Esophagus muscularis mucosa (tissue), 4 donors: ENCODE measurements at regions not wholly inside any gene's neighbourhood (a gene's known extent, or its start where the extent isn't known, plus 50 kb on each side); places are given as distances from the start of the nearest gene placed in this dataset.

Experiments used
- DNase-seq: peaks from one replicate; pipeline ENCODE4 v3.0.0-alpha.2; 2017; ENCODE audit errors: extremely low spot score
- H3K27ac ChIP-seq, 4 donors: fragments of 200-600 bp; sonication (generic); replicated peaks in 1 of 4; 1 replicate in 3 of 4; 2 replicates in 1 of 4; pipeline ENCODE4 v1.5.1; 2016 to 2019; ENCODE audit warnings: mild to moderate bottlenecking in 1 of 4
- H3K27me3 ChIP-seq, 4 donors: fragments of 200-600 bp; sonication (generic); one replicate each; pipeline versions ENCODE4 v1.5.1 to v1.6.0; 2016 to 2019
- H3K36me3 ChIP-seq, 4 donors: fragments of 200-600 bp; sonication (generic); one replicate each; pipeline ENCODE4 v1.5.1; 2016 to 2019
- H3K4me1 ChIP-seq, 4 donors: fragments of 200-600 bp; sonication (generic); one replicate each; pipeline ENCODE4 v1.5.1; 2016 to 2019
- H3K4me3 ChIP-seq, 4 donors: fragments of 200-600 bp; sonication (generic); 1 replicate in 2 of 4; 2 replicates in 2 of 4; pipeline ENCODE4 v1.5.1; 2016 to 2019; ENCODE audit warnings: mild to moderate bottlenecking in 4 of 4, moderate library complexity in 1 of 4
- H3K9me3 ChIP-seq, 4 donors: fragments of 200-600 bp; sonication (generic); 1 replicate in 3 of 4; 2 replicates in 1 of 4; pipeline ENCODE4 v1.5.1; 2016 to 2019
- EP300 ChIP-seq: sonication (generic); formaldehyde crosslinking; IDR thresholded peaks from one replicate; pipeline ENCODE4 v1.6.1; 2017; ENCODE audit warnings: antibody characterized with exemption
- POLR2A ChIP-seq: fragments of 450-650 bp; IDR thresholded peaks from one replicate; pipeline ENCODE4 v1.6.1; 2017; ENCODE audit warnings: antibody characterized with exemption, moderate library complexity, mild to moderate bottlenecking, low read depth
- POLR2AphosphoS5 ChIP-seq, 2 donors: sonication (generic); formaldehyde crosslinking; IDR thresholded peaks; one replicate each; pipeline ENCODE4 v1.6.1; 2017; ENCODE audit warnings: antibody characterized with exemption in 2 of 2
- WGBS: methylation state at CpG from one replicate; pipeline ENCODE4 v1.1.5; 2018; 5-methylcytosine and 5-hydroxymethylcytosine counted together
- intact Hi-C: fragments of 100-400 bp; cut with DNase I; formaldehyde crosslinking; loops from one replicate; pipeline ENCODE4 v1.15.1; 2023
- TF ChIP-seq, protein P1 (sequence below), 3 experiments: fragments of 200-600 bp in 2 of 3; fragments of 450-650 bp in 1 of 3; sonication (generic) in 2 of 3; IDR thresholded peaks; one replicate each; pipeline ENCODE4 v1.5.1; 2017 to 2019; ENCODE audit warnings: antibody characterized with exemption in 3 of 3, mild to moderate bottlenecking in 2 of 3, moderate library complexity in 1 of 3

DNA sequence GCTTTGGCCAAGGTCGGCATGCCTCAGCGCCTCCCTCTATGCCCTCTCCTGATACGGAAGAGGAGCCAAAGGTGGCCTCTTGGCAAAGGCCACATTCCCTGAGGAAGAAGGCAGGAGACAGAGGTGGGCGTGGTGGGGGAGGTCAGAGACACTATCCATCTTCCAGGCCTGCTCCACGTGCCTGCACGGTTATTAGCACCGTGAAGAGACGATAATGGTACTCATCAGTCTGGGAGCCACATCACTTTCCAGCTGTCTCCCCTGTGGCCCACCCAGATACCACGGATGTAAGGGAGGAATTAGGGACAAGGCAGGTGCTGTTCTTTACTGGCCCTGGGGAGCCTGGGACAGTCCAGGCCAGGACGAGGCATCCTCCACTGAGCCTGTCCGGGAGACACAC, 354.3 kb downstream of the MN1 start:
- H3K27ac ChIP-seq, result no peak overlapping the region
- H3K9me3 ChIP-seq, result peaks cover 0 to 7% (median 0%) of the 10 kb centered on the region in 4 donors
- no peak for DNase-seq
- WGBS, result 80% methylated on average over 11 of the region's 11 CpGs
- peaks cover 0 to 7% (median 0%) of the 10 kb centered on the region in 4 donors for H3K4me1 ChIP-seq
- H3K4me3 ChIP-seq, result no peak overlapping the region
- no peaks in the 10 kb centered on the region for H3K36me3 ChIP-seq
- TF ChIP-seq, protein P1, sequence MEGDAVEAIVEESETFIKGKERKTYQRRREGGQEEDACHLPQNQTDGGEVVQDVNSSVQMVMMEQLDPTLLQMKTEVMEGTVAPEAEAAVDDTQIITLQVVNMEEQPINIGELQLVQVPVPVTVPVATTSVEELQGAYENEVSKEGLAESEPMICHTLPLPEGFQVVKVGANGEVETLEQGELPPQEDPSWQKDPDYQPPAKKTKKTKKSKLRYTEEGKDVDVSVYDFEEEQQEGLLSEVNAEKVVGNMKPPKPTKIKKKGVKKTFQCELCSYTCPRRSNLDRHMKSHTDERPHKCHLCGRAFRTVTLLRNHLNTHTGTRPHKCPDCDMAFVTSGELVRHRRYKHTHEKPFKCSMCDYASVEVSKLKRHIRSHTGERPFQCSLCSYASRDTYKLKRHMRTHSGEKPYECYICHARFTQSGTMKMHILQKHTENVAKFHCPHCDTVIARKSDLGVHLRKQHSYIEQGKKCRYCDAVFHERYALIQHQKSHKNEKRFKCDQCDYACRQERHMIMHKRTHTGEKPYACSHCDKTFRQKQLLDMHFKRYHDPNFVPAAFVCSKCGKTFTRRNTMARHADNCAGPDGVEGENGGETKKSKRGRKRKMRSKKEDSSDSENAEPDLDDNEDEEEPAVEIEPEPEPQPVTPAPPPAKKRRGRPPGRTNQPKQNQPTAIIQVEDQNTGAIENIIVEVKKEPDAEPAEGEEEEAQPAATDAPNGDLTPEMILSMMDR (IDR thresholded peaks at IDR 0.05), result no peak
- TF ChIP-seq POLR2A (no peak), EP300 (no peak), POLR2AphosphoS5 (IDR thresholded peaks at IDR 0.05) (no peak)
- intact Hi-C loops, result no loop called here
- no peaks in the 10 kb centered on the region for H3K27me3 ChIP-seq

DNA sequence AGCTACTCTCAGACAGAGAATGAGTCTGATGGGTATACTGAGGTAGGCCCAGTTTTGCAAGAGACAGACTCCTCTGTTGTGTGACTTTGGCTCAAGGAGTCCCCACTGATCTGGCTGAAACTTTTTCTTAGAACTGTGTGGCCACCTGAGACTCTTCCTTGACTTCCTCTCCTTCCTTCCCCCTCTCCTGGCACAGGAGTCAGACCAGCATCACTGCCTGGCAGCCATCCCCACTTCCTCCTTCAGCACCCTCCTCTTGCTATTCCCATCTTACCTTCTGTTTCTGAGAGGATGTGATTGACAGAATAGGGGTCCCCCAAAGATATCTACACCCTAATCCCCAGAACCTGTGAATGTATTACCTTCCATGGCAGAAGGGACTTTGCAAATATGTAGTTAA, 351.1 kb downstream of the MN1 start:
- Histone ChIP-seq H3K9me3 (peaks cover 0 to 7% (median 0%) of the 10 kb centered on the region in 4 donors), H3K27ac (no peak overlapping the region), H3K4me3 (no peak overlapping the region), H3K4me1 (no peaks in the 10 kb centered on the region), H3K27me3 (no peaks in the 10 kb centered on the region), H3K36me3 (no peaks in the 10 kb centered on the region)
- intact Hi-C loops, result no loop called here
- TF ChIP-seq, protein P1 (IDR thresholded peaks at IDR 0.05), result no peak
- TF ChIP-seq POLR2A (no peak), POLR2AphosphoS5 (IDR thresholded peaks at IDR 0.05) (no peak), EP300 (no peak)
- no peak for DNase-seq

DNA sequence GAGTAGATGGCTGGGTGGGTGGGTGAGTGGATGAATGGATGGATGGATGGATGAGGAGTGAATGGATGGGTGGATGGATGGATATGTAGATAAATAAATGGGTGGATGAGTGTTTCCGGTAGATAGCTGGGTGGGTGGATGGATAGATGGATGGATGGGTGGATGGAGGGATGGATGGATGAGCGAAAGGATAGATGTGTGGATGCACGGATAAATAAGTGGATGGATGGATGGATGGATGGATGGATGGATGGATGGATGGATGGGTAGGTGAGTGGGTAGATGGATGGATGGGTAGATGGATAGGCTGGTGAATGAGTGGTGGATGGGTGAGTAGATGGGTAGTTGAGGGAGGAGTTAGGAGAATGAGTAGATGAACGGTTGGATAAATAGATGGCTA, 349.3 kb downstream of the MN1 start:
- Histone ChIP-seq H3K9me3 (peaks cover 0 to 7% (median 0%) of the 10 kb centered on the region in 4 donors), H3K27ac (no peak overlapping the region), H3K4me1 (no peaks in the 10 kb centered on the region), H3K4me3 (no peak overlapping the region), H3K36me3 (no peaks in the 10 kb centered on the region), H3K27me3 (no peaks in the 10 kb centered on the region)
- intact Hi-C loops, result no loop called here
- TF ChIP-seq, protein P1 (IDR thresholded peaks at IDR 0.05), result no peak
- TF ChIP-seq POLR2A (no peak), EP300 (no peak), POLR2AphosphoS5 (IDR thresholded peaks at IDR 0.05) (no peak)
- 95% methylated on average over 4 of the region's 4 CpGs for WGBS
- DNase-seq, result no peak

DNA sequence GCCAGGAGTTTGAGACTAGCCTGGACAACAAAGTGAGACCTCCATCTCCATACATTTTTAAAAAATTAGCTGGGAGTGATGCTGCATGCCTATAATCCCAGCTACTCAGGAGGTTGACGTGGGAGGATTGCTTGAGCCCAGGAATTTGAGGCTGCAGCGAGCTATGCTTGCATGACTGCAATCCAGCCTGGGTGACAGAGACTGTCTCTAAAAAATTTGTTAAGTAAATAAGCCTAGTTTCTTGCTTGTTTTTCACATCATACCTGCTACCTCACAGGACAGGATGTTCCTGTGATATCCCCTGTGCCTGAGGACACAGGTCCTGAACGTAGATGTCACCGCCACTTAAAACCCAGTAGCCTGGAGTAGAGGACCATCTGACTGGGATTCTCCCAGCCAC, 348.6 kb downstream of the MN1 start:
- no peak for DNase-seq
- Histone ChIP-seq H3K36me3 (no peaks in the 10 kb centered on the region), H3K4me3 (no peak overlapping the region), H3K27me3 (peaks cover 0 to 3% (median 0%) of the 10 kb centered on the region in 4 donors), H3K4me1 (no peaks in the 10 kb centered on the region), H3K27ac (no peak overlapping the region), H3K9me3 (peaks cover 0 to 7% (median 0%) of the 10 kb centered on the region in 4 donors)
- intact Hi-C loops, result no loop called here
- TF ChIP-seq POLR2A (no peak), POLR2AphosphoS5 (IDR thresholded peaks at IDR 0.05) (no peak)
- 93% methylated on average over 4 of the region's 4 CpGs for WGBS

DNA sequence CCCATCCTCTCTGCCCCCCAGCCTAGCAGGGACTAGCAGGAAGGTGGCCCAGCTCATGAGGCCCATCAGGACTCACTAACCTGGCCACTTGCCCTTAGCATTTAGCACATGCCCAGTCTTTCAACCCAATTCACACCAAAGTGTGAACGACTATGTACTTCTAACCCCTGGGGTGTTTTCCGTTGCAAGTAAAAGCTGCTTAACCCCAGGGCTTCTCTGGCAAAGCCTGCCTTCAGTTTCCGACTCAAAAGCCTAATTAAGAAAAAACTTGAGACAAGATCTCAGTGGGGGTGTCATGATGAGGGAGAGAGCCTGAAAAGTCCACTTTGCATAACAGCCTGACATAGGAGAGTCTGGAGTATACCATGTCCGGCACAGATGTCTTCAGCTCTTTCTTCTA, 347.8 kb downstream of the MN1 start:
- no peak overlapping the region for H3K4me3 ChIP-seq
- no peak for DNase-seq
- H3K27me3 ChIP-seq, result peaks cover 0 to 3% (median 0%) of the 10 kb centered on the region in 4 donors
- no peaks in the 10 kb centered on the region for H3K36me3 ChIP-seq
- H3K27ac ChIP-seq, result no peak overlapping the region
- WGBS, result 91% methylated on average over 4 of the region's 4 CpGs
- no peaks in the 10 kb centered on the region for H3K4me1 ChIP-seq
- no peak for TF ChIP-seq POLR2A
- TF ChIP-seq POLR2AphosphoS5 (IDR thresholded peaks at IDR 0.05), result no peak
- no peak for TF ChIP-seq EP300
- TF ChIP-seq, protein P1 (IDR thresholded peaks at IDR 0.05), result no peak
- H3K9me3 ChIP-seq, result peaks cover 0 to 7% (median 0%) of the 10 kb centered on the region in 4 donors
- intact Hi-C loops, result no loop called here
